Testis (tissue), 2 donors: ENCODE measurements at regions not wholly inside any gene's neighbourhood (a gene's known extent, or its start where the extent isn't known, plus 50 kb on each side); places are given as distances from the start of the nearest gene placed in this dataset.

Experiments
- POLR2A ChIP-seq: fragments of 450-650 bp; IDR thresholded peaks from one replicate; pipeline ENCODE4 v1.6.1; 2017; ENCODE audit warnings: antibody characterized with exemption, mild to moderate bottlenecking, moderate library complexity
- TF ChIP-seq, protein P1 (sequence below), 3 experiments: fragments of 450-650 bp in 2 of 3; fragments of 200-600 bp in 1 of 3; sonication (generic) in 1 of 3; IDR thresholded peaks; one replicate each; pipeline ENCODE4 v1.5.1; 2016 to 2019; ENCODE audit warnings: antibody characterized with exemption in 3 of 3, mild to moderate bottlenecking in 2 of 3, moderate library complexity in 1 of 3

DNA sequence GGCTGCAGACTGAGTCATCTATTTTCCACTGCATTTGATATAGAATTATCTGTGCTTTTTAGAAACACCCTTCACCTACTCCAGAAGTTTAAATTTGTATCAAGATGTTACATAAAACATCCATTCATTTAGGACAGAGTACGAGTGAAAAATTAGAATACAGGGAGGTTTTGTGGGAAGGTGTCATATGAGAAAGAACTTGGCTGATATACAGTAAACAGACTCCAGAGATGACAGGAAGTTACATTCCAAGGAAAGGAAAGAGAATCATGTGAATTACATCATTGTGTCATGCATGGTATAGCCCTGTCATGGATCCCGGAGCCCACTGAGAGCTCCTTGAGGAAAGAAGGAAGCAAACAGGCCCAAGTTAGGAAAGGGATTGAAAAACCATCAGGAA lies 341.5 kb upstream of the PKDCC start:
- TF ChIP-seq, protein P1, sequence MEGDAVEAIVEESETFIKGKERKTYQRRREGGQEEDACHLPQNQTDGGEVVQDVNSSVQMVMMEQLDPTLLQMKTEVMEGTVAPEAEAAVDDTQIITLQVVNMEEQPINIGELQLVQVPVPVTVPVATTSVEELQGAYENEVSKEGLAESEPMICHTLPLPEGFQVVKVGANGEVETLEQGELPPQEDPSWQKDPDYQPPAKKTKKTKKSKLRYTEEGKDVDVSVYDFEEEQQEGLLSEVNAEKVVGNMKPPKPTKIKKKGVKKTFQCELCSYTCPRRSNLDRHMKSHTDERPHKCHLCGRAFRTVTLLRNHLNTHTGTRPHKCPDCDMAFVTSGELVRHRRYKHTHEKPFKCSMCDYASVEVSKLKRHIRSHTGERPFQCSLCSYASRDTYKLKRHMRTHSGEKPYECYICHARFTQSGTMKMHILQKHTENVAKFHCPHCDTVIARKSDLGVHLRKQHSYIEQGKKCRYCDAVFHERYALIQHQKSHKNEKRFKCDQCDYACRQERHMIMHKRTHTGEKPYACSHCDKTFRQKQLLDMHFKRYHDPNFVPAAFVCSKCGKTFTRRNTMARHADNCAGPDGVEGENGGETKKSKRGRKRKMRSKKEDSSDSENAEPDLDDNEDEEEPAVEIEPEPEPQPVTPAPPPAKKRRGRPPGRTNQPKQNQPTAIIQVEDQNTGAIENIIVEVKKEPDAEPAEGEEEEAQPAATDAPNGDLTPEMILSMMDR (IDR thresholded peaks at IDR 0.05), result no peak
- no peak for TF ChIP-seq POLR2A
